ENCODE measurements at regions not wholly inside any gene's neighbourhood (a gene's known extent, or its start where the extent isn't known, plus 50 kb on each side); places are given as distances from the start of the nearest gene placed in this dataset.

GRCh38 chr2:192513575-192513974 is 318.8 kb upstream of the TMEFF2 start:
- no peak for TF ChIP-seq JUN (IDR thresholded peaks at IDR 0.05)
- TF ChIP-seq CTCF (IDR thresholded peaks at IDR 0.05): no peak
- TF ChIP-seq POLR2A (IDR thresholded peaks at IDR 0.05; ENCODE audit: low read length): no peak
- no peak for TF ChIP-seq HMGXB4 (CRISPR knock-in tag; IDR thresholded peaks at IDR 0.05; ENCODE audit: borderline replicate concordance)
- no peak for TF ChIP-seq USF2 (IDR thresholded peaks at IDR 0.05)
- TF ChIP-seq RNF2 (IDR thresholded peaks at IDR 0.05; ENCODE audit: borderline replicate concordance, low read depth): no peak
- no peak for TF ChIP-seq CBX2 (IDR thresholded peaks at IDR 0.05; ENCODE audit: borderline replicate concordance, low read depth)
- TF ChIP-seq REST (IDR thresholded peaks at IDR 0.05): no peak
- TF ChIP-seq CEBPB (IDR thresholded peaks at IDR 0.05): no peak
